ENCODE measurements at regions not wholly inside any gene's neighbourhood (a gene's known extent, or its start where the extent isn't known, plus 50 kb on each side); places are given as distances from the start of the nearest gene placed in this dataset.
"Not testable (repeated sequence)": the region's sequence is repeated elsewhere in the genome, so short reads cannot be mapped to it uniquely, and the experiment has no call there.

- TF ChIP-seq POLR2A (IDR thresholded peaks at IDR 0.05; ENCODE audit: low read length) (no peak), GATA1 (IDR thresholded peaks at IDR 0.05; ENCODE audit: low read depth, low read length) (no peak)
- no peak for DNase-seq
These were observed 220.6 kb upstream of the FOXK1 start for GRCh38 chr7:4461531-4461930.

GRCh38 chr7:4468320-4469102 is 213.6 kb upstream of the FOXK1 start:
- DNase-seq, result no peak
- TF ChIP-seq POLR2A (IDR thresholded peaks at IDR 0.05; ENCODE audit: low read length) (no peak), GATA1 (IDR thresholded peaks at IDR 0.05; ENCODE audit: low read depth, low read length) (no peak)

- DNase-seq, result no peak
- TF ChIP-seq POLR2A (IDR thresholded peaks at IDR 0.05; ENCODE audit: low read length), result no peak
- no peak for TF ChIP-seq GATA1 (IDR thresholded peaks at IDR 0.05; ENCODE audit: low read depth, low read length)
These were observed 211.8 kb upstream of the FOXK1 start for GRCh38 chr7:4470246-4470645.

- TF ChIP-seq GATA1 (IDR thresholded peaks at IDR 0.05; ENCODE audit: low read depth, low read length) (no peak), POLR2A (IDR thresholded peaks at IDR 0.05; ENCODE audit: low read length) (no peak)
- DNase-seq, result no peak
These were observed 209.4 kb upstream of the FOXK1 start for GRCh38 chr7:4472728-4473127.

GRCh38 chr7:4479367-4480039 is 202.6 kb upstream of the FOXK1 start:
- peak; percentile 30 to 48 for DNase-seq
- TF ChIP-seq GATA1 (IDR thresholded peaks at IDR 0.05; ENCODE audit: low read depth, low read length), result no peak

- DNase-seq, result not testable (repeated sequence)
These were observed 202.0 kb upstream of the FOXK1 start for GRCh38 chr7:4480131-4480530.

- no peak for DNase-seq
- TF ChIP-seq GATA1 (IDR thresholded peaks at IDR 0.05; ENCODE audit: low read depth, low read length), result no peak
- TF ChIP-seq POLR2A (IDR thresholded peaks at IDR 0.05; ENCODE audit: low read length), result no peak
These were observed 198.2 kb upstream of the FOXK1 start for GRCh38 chr7:4483851-4484250.

- TF ChIP-seq GATA1 (IDR thresholded peaks at IDR 0.05; ENCODE audit: low read depth, low read length) (no peak), POLR2A (IDR thresholded peaks at IDR 0.05; ENCODE audit: low read length) (no peak)
- no peak for DNase-seq
These were observed 197.6 kb upstream of the FOXK1 start for GRCh38 chr7:4484545-4484944.

- no peak for DNase-seq
- TF ChIP-seq POLR2A (IDR thresholded peaks at IDR 0.05; ENCODE audit: low read length) (no peak), GATA1 (IDR thresholded peaks at IDR 0.05; ENCODE audit: low read depth, low read length) (no peak)
These were observed 195.2 kb upstream of the FOXK1 start for GRCh38 chr7:4486907-4487306.

GRCh38 chr7:4496911-4497310 is 185.2 kb upstream of the FOXK1 start:
- DNase-seq, result not testable (repeated sequence)

GRCh38 chr7:4500812-4501211 is 181.3 kb upstream of the FOXK1 start:
- TF ChIP-seq GATA1 (IDR thresholded peaks at IDR 0.05; ENCODE audit: low read depth, low read length) (no peak), POLR2A (IDR thresholded peaks at IDR 0.05; ENCODE audit: low read length) (no peak)
- DNase-seq, result no peak

GRCh38 chr7:4507886-4508285 is 174.2 kb upstream of the FOXK1 start:
- not testable (repeated sequence) for DNase-seq

GRCh38 chr7:4513450-4513849 is 168.6 kb upstream of the FOXK1 start:
- no peak for DNase-seq
- TF ChIP-seq GATA1 (IDR thresholded peaks at IDR 0.05; ENCODE audit: low read depth, low read length) (no peak), POLR2A (IDR thresholded peaks at IDR 0.05; ENCODE audit: low read length) (no peak)

GRCh38 chr7:4519819-4520520 is 162.1 kb upstream of the FOXK1 start:
- TF ChIP-seq POLR2A (IDR thresholded peaks at IDR 0.05; ENCODE audit: low read length), result no peak
- TF ChIP-seq GATA1 (IDR thresholded peaks at IDR 0.05; ENCODE audit: low read depth, low read length), result no peak
- DNase-seq, result no peak

- no peak for DNase-seq
- TF ChIP-seq POLR2A (IDR thresholded peaks at IDR 0.05; ENCODE audit: low read length) (no peak), GATA1 (IDR thresholded peaks at IDR 0.05; ENCODE audit: low read depth, low read length) (no peak)
These were observed 158.9 kb upstream of the FOXK1 start for GRCh38 chr7:4523219-4523618.

All from erythroblast (primary cell).